Progenitor cell of endocrine pancreas (in vitro differentiated cells): ENCODE measurements at regions not wholly inside any gene's neighbourhood (a gene's known extent, or its start where the extent isn't known, plus 50 kb on each side); places are given as distances from the start of the nearest gene placed in this dataset.
"Not testable (repeated sequence)": the region's sequence is repeated elsewhere in the genome, so short reads cannot be mapped to it uniquely, and the experiment has no call there.

Experiments
- DNase-seq: peaks from one replicate; pipeline ENCODE4 v3.0.0; 2021; ENCODE audit warnings: low spot score; ENCODE audit not compliant: unreplicated experiment
- H3K27ac Mint-ChIP-seq: 2 replicates; pipeline ENCODE4 v1.8.0; 2021; ENCODE audit warnings: mild to moderate bottlenecking, moderate library complexity, mixed read lengths
- H3K27me3 Mint-ChIP-seq: 2 replicates; pipeline ENCODE4 v1.8.0; 2021; ENCODE audit warnings: mixed read lengths
- H3K36me3 Mint-ChIP-seq: 2 replicates; pipeline ENCODE4 v1.8.0; 2022; ENCODE audit warnings: mixed read lengths; ENCODE audit not compliant: insufficient read depth
- H3K4me1 Mint-ChIP-seq: 2 replicates; pipeline ENCODE4 v1.8.0; 2021; ENCODE audit warnings: low read depth, mixed read lengths
- H3K4me3 Mint-ChIP-seq: 2 replicates; pipeline ENCODE4 v1.8.0; 2021; ENCODE audit warnings: low read depth, mild to moderate bottlenecking, moderate library complexity, mixed read lengths
- H3K9me3 Mint-ChIP-seq: 2 replicates; pipeline ENCODE4 v1.8.0; 2021; ENCODE audit warnings: low read depth, mixed read lengths
- TF ChIP-seq, protein P1 (sequence below): fragments of 200-600 bp; sonication (generic); IDR thresholded peaks from one replicate; pipeline ENCODE4 v1.5.0; 2021; ENCODE audit warnings: antibody characterized with exemption, mild to moderate bottlenecking; ENCODE audit not compliant: unreplicated experiment

DNA sequence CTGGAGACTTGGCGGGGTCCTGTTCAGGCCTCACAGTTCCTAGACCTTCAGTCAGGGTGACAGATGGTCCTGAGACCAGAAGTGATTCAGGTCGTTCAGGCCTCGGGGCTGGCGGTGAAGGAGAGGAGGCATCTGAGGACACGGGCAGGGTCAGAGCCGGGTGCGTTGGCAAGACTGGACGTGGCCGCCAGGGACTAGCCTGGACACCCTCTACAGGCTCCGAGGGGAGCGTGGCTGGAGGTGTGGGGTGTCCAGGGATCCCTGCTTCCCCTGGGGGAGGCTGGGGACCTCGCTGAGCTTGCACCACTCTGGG, 64.0 kb upstream of the TARDBP start:
- no peaks in the 10 kb centered on the region for H3K9me3 Mint-ChIP-seq
- no peak overlapping the region for H3K27ac Mint-ChIP-seq
- H3K4me3 Mint-ChIP-seq: no peak overlapping the region
- H3K4me1 Mint-ChIP-seq: peaks cover 3% of the 10 kb centered on the region
- peaks cover 17% of the 10 kb centered on the region for H3K27me3 Mint-ChIP-seq
- no peak for DNase-seq
- H3K36me3 Mint-ChIP-seq: no peaks in the 10 kb centered on the region
- TF ChIP-seq, protein P1, sequence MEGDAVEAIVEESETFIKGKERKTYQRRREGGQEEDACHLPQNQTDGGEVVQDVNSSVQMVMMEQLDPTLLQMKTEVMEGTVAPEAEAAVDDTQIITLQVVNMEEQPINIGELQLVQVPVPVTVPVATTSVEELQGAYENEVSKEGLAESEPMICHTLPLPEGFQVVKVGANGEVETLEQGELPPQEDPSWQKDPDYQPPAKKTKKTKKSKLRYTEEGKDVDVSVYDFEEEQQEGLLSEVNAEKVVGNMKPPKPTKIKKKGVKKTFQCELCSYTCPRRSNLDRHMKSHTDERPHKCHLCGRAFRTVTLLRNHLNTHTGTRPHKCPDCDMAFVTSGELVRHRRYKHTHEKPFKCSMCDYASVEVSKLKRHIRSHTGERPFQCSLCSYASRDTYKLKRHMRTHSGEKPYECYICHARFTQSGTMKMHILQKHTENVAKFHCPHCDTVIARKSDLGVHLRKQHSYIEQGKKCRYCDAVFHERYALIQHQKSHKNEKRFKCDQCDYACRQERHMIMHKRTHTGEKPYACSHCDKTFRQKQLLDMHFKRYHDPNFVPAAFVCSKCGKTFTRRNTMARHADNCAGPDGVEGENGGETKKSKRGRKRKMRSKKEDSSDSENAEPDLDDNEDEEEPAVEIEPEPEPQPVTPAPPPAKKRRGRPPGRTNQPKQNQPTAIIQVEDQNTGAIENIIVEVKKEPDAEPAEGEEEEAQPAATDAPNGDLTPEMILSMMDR: no peak

DNA sequence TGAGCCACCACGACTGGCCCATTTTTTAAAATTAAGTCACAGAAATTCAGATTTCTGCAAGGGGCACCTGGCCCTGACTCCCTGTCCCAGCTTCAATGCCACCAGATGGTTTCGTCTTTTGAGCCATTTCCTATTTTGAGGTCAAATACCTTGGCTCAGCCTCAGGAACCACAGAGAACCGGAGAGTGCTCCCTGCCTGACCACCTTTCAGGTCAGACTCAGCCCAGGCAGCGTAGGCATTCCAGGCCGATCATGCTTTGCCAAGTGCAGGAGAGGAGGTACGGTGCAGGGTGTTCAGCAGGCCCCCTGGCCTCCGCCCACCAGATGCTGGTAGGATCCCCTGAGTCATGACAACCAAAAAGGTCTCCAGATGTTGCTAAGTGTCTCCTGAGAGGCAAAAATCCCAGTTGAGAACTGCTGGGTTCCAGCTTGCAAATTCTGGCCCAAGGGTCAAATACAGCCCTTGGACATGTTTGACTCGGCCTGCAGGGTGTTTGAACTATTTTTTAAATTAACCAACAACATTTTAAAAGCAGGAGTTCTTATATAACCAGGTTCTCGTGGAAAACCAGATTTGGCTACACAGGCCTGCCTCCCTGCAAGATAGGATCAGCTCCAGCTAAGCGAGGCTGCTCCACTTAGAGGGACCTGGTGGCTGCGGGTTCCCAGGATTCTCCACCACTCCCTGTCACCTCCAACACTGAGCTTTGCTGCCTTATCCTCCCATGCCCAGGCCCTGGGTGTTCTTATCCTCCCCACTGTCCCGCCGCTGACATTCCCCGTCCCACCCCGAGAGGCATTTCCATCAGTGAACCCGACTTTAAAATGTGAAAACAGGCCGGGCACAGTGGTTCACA, 61.9 kb upstream of the TARDBP start:
- H3K4me3 Mint-ChIP-seq: no peak overlapping the region
- H3K27me3 Mint-ChIP-seq: peaks cover 5% of the 10 kb centered on the region
- H3K9me3 Mint-ChIP-seq: no peaks in the 10 kb centered on the region
- no peak for DNase-seq
- peak overlapping the region; percentile 61 for H3K27ac Mint-ChIP-seq
- TF ChIP-seq, protein P1: no peak
- H3K4me1 Mint-ChIP-seq: no peaks in the 10 kb centered on the region
- H3K36me3 Mint-ChIP-seq: no peaks in the 10 kb centered on the region

- H3K9me3 Mint-ChIP-seq, DNase-seq, H3K27ac Mint-ChIP-seq, H3K36me3 Mint-ChIP-seq, H3K27me3 Mint-ChIP-seq, H3K4me3 Mint-ChIP-seq, H3K4me1 Mint-ChIP-seq: not testable (repeated sequence)
Measured at GRCh38 chr1:10951298-10951697, 61.2 kb upstream of the TARDBP start.

DNA sequence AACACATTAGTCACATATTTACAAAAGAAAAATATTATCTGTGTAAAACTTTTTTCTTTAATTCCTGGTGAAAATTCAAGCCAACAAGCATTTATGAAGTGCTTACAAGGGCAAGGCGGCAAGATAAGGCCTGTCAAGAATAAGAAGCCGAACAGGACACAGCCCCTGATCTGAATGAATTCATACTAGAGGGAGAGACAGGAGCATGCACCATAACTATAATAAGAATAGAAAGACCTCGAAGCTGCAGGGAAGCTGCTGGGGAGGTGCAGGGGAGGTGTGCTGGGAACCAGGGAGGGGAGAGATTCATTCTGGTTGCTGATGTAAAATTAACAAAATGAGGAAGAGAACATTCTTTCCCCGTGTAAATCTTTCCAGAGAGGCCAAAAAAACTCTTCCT, 60.5 kb upstream of the TARDBP start:
- TF ChIP-seq, protein P1: no peak

DNA sequence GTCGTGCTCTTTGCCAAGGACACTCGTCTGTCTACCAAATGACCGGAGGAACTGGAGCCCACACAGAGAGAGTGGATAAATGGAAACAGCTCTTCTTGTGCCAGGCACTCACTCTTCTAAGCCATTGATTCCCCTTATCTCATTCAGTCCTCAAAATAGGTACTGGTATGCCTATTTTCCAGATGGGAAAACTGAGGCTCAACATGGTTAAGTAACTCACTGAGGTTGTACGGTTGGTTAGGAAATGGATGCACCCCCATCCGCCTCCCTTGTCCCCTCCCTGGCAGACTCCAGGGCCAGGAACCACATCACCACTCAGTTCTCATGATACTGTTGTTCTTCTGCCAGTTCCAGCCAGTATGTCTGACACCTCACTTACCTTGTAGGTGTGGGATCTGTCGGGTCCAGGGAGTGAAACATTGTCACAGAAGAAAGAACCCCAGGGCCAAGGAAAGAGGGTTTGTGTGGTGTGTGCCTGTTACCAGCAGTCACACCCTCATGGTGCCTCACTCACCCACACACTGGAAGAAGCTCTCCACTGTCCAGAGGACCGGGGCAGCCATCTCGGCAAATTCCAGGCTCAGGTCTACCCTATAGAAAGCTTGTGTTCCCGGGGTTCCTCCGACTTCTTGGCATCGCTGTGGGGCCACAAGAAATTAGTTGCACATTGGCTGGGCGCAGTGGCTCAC, 58.8 kb upstream of the TARDBP start:
- Mint-ChIP-seq H3K4me1 (peaks cover 8% of the 10 kb centered on the region), H3K4me3 (no peak overlapping the region), H3K9me3 (no peaks in the 10 kb centered on the region), H3K36me3 (no peaks in the 10 kb centered on the region), H3K27ac (no peak overlapping the region), H3K27me3 (peaks cover 10% of the 10 kb centered on the region)
- DNase-seq: no peak
- TF ChIP-seq, protein P1: no peak

More for the DNA sequence above, 60.5 kb upstream of the TARDBP start:
- Mint-ChIP-seq H3K36me3 (no peaks in the 10 kb centered on the region), H3K27me3 (peaks cover 7% of the 10 kb centered on the region), H3K4me1 (no peaks in the 10 kb centered on the region), H3K9me3 (no peaks in the 10 kb centered on the region), H3K4me3 (no peak overlapping the region), H3K27ac (no peak overlapping the region)
- DNase-seq: no peak
